GM19372 (cell line): ENCODE measurements at regions not wholly inside any gene's neighbourhood (a gene's known extent, or its start where the extent isn't known, plus 50 kb on each side); places are given as distances from the start of the nearest gene placed in this dataset.

Source experiments
- ATAC-seq: cut with Tn5 transposase; IDR thresholded peaks from one replicate; pipeline ENCODE4 v1.9.1; 2021; ENCODE audit warnings: mild to moderate bottlenecking, low read depth, moderate library complexity; ENCODE audit not compliant: unreplicated experiment

- ATAC-seq = no peak
Observed at GRCh38 chr10:121213437-121213836, 362.3 kb downstream of the WDR11 start.

GRCh38 chr10:121216295-121216694, 365.1 kb downstream of the WDR11 start:
- no peak for ATAC-seq

DNA sequence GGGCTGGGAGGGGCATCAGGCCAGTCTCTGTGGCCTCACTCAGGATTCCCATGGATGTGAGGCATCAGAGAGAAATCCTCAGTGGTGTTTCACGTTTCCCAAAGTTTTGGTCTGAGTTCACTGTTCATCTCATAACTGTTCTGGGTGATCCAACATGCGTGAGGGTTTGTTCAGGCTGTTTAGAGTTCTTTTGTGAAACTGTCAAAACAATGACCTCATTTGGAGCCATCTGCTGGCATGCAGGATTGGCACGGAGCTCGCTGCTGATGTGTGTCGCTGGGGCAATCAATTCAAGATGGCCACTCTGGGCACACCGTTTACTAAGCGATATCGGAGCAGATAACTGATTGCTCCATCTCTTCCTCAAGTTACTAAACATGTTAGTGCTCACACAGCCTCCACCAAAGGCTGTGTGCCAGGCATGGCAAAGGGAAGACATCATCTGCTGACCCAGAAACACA, 365.6 kb downstream of the WDR11 start:
- no peak for ATAC-seq

DNA sequence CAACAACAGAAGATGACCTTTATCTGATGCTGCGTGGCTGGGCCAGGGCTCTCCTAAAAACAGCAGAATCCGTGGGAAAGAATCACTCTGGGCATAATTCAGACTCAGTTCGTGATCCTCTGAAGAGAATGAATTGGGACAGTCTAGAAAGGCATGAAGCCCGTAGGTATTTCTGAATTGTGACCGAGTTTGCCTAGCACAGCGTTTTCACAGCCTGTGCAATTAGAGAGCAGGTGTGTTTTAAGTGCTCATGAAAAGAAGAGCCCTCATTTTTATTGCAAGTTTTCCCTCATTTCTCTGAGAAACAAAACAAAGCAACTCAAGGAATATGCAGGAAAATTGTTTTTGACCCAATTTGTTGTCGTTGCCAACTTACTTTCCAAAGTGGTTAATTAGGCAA, 366.2 kb downstream of the WDR11 start:
- ATAC-seq = no peak

DNA sequence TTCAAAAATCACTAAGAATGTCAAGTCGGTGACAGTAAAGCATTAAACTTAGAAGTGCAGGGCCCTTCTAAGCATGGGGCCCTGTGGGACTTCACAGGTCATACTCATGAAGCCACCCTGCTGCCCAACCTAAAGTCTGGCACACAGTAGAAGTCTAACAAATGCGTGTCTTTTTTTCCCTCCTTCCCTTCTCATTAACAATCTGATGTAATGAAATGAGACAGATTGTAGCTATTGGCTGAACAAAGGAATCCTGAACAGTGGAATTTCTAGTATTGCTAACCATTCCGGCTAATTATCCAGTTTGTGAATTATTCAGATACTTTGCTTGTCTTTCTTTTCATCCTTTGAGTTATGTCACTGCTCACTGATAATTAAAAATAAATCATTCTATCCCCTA, 369.9 kb downstream of the WDR11 start:
- ATAC-seq = no peak

DNA sequence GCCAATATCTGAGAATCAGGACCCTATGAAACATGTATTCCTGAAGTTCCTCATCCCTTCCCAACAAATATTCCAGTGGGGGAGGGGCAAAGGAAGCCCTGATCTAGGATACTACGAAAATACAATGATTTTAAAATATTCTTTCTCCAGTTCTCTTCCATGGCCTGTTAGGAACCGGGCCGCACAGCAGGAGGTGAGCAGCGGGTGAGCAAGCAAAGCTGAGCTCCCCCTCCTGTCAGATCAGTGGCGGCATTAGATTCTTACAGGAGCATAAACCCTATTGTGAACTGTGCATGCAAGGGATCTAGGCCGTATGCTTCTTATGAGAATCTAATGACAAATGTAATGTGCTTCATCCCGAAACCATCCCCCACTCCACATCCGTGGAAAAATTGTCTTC, 370.8 kb downstream of the WDR11 start:
- ATAC-seq = no peak

GRCh38 chr10:121222842-121223241, 371.7 kb downstream of the WDR11 start:
- ATAC-seq = no peak

- ATAC-seq = no peak
Observed at GRCh38 chr10:121231079-121231478, 367.2 kb downstream of the FGFR2 start.

GRCh38 chr10:121232494-121232893, 365.8 kb downstream of the FGFR2 start:
- ATAC-seq = no peak

DNA sequence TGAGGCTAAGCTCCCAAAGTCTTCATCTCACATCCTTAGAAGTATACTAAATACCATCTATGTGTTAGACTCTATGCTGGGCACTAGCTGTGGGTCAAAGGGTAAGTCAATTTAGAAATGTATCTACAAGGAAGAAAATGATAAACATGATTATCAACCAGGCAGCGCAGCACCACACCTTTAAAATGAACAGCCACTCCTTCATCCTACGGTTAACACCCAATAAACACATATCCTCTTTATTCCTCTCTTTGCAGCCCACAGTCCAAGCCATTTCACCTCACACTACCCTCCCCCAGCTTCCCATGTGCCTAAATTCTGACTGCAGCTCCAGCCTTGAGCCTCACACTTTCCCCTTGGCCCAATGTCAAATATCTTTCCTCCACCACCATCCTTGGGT, 362.6 kb downstream of the FGFR2 start:
- no peak for ATAC-seq

- no peak for ATAC-seq
Observed at GRCh38 chr10:121236621-121237020, 361.6 kb downstream of the FGFR2 start.

DNA sequence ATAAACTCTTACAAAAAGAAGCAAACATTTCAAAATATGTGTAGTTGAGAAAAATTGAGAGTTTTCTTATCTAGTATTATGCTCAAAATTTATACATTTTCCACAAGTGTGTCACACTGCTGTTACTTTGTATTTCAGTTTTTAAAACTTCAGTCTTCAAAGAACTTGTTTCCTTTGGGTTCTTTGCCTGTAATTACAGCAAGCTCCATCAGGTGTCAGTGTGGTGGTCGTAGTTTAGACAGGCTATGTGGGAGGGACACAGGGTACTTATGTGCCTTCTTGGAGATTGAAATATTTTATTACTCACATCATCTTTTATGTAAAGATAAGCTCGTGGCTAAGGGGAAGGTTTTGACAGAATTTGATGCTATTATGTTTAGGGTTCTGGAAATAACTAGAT, 360.5 kb downstream of the FGFR2 start:
- ATAC-seq = no peak

DNA sequence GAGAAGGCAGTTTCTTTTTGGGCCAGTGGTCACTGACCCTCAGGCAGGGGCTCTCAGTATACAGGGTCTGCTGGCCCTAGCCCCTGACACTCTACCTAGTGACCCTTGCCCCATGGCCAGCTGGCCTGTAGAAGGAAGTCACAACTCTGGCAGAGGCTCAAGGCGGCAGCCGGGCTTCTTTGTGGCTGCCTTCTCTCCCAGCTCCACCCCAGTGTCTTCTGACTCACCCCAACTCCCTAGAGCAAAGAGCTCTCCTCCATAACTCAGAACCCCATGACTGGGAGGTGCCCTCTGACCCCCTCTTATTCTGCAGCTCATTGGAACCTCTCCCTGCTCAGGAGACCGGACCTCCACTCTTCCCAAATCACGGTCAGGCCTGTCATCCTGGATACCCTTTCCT, 358.2 kb downstream of the FGFR2 start:
- ATAC-seq = no peak

DNA sequence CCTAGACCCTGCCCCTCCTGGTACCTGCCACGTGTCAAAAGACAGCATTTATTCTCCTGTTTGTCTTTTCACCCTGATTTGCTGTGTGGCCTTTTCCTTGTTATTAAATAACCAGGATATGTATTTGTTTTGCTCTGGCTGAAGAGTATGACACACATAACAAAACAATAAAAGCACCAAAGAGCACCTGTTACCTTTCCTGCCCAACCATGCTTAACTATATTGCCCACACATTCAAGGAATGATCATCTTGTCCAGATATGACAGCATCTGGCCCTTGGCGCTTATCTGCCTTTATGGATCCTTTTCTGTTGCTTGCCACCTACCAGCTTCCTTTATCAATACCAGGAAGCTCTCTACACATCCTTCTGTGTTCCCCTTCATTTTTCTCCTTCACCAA, 357.7 kb downstream of the FGFR2 start:
- no peak for ATAC-seq

DNA sequence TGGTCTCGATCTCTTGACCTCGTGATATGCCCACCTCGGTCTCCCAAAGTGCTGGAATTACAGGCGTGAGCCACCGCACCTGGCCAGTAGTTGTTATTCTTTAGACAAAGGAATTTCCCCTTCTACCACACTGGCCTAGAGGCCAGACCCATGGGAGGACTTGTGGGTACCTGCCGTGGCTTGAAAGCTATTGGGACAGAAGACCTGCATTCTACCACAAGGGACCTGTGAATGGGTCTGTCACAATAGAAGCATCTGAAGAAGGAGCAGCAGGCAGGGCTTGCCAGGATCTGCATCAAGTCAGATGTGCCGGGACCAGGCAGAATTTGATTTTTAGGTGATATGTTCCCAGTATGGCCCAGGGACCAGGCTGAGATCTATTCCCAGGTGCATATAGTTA, 356.9 kb downstream of the FGFR2 start:
- no peak for ATAC-seq

GRCh38 chr10:121242741-121243608, 355.3 kb downstream of the FGFR2 start:
- no peak for ATAC-seq

DNA sequence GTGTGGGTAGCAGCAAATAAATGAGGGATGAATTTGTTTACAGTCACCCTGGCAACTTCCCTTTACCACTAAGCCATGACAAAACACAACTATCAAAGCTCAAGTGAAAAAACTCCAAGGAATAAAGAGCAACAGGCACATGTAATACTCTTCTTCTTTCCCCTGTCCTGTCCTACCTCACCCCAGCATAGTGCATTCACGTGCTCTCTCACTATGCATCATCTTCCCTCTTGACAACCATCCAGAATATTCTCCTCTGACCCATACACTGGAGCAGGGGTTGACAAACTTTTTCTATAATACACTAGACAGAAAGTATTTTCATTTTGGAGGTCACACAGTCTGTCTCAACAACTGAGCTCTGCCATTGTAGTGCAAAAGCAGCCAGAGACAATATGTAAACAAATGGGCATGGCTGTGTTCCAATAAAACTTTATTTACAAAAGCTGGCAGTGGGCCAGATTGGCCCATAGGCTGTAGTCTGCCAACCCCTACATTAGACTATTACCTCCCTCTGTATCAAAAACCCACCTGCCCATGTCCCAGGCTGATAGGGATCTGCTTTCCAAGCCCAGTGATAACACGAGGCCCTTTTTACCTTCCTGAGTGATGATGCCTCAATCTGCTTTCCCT, 354.5 kb downstream of the FGFR2 start:
- ATAC-seq = no peak

- ATAC-seq = no peak
Observed at GRCh38 chr10:121244818-121245217, 353.4 kb downstream of the FGFR2 start.

DNA sequence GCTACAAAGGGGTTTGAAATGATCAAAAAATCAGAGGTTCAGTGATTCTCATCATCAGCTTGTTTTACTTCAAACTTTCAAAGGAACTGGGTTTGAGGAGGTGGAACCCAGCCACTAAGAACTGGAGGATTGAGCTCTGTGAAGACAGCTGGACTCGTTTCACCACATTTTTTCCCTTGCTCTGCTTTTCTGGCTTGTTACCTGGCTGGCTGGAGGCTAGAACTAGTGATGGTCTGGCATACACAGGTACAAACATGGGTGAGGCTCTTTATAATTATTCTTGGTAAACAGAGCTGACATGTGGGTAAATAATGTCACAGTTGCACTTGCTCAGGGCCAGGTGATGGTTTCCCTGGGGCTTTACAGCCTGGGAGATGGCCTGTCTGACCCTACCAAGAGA, 352.5 kb downstream of the FGFR2 start:
- ATAC-seq = no peak

- no peak for ATAC-seq
Observed at GRCh38 chr10:121248266-121248665, 350.0 kb downstream of the FGFR2 start.

DNA sequence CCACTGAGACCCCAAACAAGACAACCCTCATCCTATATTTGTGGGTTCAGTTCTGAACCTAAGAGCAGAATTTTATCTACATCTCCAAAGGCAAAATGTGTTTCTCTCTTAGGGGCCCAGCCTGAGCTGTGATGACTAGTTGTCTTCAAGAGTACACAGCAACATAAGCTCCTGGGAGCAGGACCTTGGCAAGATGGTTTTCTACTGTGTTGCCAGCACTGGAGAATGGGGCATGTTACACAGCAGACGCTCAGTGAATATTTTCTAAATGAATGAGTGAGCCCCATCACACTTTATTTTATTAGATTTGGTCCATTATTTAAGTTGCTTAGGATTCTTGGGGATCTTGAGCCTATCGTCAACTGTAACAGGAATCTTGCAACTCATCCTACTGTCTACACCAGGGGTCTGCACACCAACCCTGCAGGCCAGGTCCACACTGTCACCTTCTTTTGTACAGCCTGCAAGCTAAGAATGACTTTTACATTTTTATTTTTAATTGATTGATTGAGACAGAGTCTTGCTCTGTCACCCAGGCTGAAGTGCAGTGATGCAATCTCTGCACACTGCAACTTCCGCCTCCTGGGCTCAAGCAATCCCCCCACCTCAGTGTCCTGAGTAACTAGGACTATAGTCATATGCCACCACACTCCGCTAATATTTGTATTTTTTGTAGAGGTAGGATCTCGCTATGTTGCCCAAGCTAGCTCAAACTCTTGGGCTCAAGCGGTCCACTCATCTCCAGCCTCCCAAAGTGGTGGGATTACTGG, 347.1 kb downstream of the FGFR2 start:
- no peak for ATAC-seq
